BJ (cell line): ENCODE measurements at regions not wholly inside any gene's neighbourhood (a gene's known extent, or its start where the extent isn't known, plus 50 kb on each side); places are given as distances from the start of the nearest gene placed in this dataset.

Experiments used
- CTCF ChIA-PET: fragments of 350-600 bp; formaldehyde crosslinking; extraction: SDS; loops from one replicate; lab custom pipeline; 2021; ENCODE audit warnings: antibody characterized with exemption, inconsistent platforms; lab: Yijun Ruan, JAX
- POLR2A ChIA-PET: fragments of 300-600 bp; sonication (Branson Sonifier 250); formaldehyde crosslinking; extraction: SDS; loops from one replicate; lab custom pipeline; 2021; ENCODE audit warnings: antibody characterized with exemption; lab: Charles Lee
- DNase-seq: peaks from one replicate; pipeline ENCODE4 v3.0.0-alpha.2; 2011; ENCODE audit warnings: low read depth
- H3K27me3 ChIP-seq: 2 replicates; pipeline ENCODE4 v1.6.0; 2011; ENCODE audit warnings: low read length; ENCODE audit not compliant: control insufficient read depth, insufficient read depth
- H3K36me3 ChIP-seq: 2 replicates; pipeline ENCODE4 v1.5.1; 2011; ENCODE audit warnings: low read length; ENCODE audit not compliant: control insufficient read depth, insufficient read depth
- H3K4me3 ChIP-seq: 2 replicates; pipeline ENCODE4 v1.5.1; 2011; ENCODE audit warnings: low read depth, mild to moderate bottlenecking, control low read depth, low read length
- TF ChIP-seq, protein P1 (sequence below): IDR thresholded peaks from 2 replicates; pipeline ENCODE4 v1.5.1; 2011; ENCODE audit warnings: low read depth, mild to moderate bottlenecking, control low read depth, inconsistent platforms, low read length, moderate library complexity; ENCODE audit not compliant: insufficient read depth

DNA sequence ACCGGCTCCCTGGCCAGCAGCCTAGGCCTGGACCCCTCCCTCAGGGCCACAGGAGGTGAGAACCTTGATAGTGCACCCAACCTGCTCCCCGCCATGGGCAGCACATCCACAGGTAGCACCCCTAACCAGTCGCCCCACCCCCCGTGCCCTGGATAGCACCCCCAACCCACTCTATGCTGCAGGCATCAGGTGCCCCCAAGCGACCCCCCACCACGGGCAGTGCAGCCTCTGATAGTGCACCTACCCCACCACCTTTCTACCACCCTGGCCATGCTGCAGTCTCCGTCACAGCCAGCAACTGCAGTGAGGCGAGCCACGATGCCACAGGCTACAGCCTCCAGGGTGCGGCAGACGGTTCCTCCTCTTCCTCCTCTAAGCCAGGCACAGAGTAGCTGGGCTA is 55.6 kb downstream of the SOWAHC start:
- TF ChIP-seq, protein P1, sequence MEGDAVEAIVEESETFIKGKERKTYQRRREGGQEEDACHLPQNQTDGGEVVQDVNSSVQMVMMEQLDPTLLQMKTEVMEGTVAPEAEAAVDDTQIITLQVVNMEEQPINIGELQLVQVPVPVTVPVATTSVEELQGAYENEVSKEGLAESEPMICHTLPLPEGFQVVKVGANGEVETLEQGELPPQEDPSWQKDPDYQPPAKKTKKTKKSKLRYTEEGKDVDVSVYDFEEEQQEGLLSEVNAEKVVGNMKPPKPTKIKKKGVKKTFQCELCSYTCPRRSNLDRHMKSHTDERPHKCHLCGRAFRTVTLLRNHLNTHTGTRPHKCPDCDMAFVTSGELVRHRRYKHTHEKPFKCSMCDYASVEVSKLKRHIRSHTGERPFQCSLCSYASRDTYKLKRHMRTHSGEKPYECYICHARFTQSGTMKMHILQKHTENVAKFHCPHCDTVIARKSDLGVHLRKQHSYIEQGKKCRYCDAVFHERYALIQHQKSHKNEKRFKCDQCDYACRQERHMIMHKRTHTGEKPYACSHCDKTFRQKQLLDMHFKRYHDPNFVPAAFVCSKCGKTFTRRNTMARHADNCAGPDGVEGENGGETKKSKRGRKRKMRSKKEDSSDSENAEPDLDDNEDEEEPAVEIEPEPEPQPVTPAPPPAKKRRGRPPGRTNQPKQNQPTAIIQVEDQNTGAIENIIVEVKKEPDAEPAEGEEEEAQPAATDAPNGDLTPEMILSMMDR, result no peak
- ChIA-PET CTCF (no interaction called here), POLR2A (no interaction called here)
- no peak overlapping the region for H3K4me3 ChIP-seq
- H3K27me3 ChIP-seq, result peaks cover 8% of the 10 kb centered on the region; the same call in 1 of the 2 replicates
- no peak for DNase-seq
- no peaks in the 10 kb centered on the region for H3K36me3 ChIP-seq

DNA sequence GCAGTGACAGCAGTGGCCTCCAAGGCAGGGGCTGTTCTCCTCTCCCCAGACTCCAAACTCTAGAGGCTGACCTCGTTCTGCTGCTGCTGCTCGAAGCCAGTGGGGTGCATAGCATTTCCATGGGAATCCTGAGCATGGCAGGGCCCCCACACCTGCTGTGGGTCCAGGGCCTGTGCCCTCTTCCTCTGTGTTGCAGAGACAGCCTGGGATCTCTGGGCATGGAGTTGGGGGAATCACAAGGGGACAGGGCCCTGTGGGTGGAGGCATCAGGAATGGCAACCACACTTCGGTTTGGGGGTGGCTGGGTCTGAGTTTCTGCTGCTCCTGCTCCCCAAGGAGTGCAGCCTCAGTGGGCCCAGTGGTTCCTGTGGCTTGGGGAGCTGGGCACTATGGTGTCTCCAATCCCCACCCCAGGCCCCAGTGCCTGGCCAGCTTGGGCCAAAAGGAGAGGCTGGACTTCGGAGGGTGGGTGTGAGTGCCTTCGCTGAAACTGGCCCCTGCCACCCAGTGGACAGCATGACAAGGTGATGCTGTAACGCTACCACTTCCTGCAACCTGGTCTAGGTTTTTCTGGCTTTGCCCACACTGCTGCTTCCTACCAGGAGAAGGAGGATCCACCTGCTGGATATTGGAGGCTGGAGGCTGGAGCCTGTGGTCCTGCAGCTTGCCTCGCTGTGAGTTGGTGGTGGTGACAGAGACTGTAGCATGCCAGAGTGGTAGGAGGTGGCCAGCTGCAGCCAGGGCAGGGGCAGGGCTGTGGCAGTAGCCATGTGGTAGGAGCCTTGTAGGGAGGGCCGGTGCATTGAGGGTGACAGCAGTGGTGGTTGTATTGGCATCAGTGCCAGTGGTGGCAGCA is 56.6 kb downstream of the SOWAHC start:
- TF ChIP-seq, protein P1, result no peak
- Histone ChIP-seq H3K4me3 (no peak overlapping the region), H3K27me3 (peaks cover 8% of the 10 kb centered on the region), H3K36me3 (no peaks in the 10 kb centered on the region)
- DNase-seq, result no peak
- ChIA-PET POLR2A (no interaction called here), CTCF (no interaction called here)

DNA sequence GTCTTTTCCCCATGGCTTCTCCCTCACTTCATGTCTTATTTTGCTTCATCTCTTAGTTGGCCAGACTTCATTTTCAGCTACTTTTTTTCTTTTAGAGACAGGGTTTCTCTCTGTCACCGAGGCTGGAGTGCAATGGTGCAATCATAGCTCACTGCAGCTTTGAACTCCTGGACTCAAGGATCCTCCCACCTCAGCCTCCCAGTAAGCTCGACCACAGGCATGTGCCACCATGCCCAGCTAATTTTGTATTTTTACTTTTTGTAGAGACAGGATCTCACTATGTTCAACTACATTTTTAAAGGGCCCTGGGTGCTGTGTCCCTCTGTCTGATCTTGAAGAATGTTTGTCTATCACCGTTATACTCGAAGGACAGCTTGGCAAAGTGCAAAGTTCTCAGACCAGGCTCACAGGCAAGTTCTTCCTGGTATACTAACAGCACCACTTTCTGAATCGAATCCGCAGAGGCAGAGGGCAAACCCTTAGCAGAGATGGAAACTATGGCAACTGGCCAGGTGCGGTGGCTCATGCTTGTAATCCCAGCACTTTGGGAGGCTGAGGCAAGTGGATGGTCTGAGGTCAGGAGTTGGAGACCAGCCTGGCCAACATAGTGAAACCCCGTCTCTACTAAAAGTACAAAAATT is 60.9 kb downstream of the SOWAHC start:
- no peaks in the 10 kb centered on the region for H3K36me3 ChIP-seq
- ChIA-PET POLR2A (no interaction called here), CTCF (interaction anchor here (1.0 kb wide), 1 partner anchor 9 kb away, joined by 3 read pairs; no protein-coding TSS in a partner anchor)
- no peak for DNase-seq
- H3K27me3 ChIP-seq, result peaks cover 15% of the 10 kb centered on the region
- TF ChIP-seq, protein P1, result no peak
- H3K4me3 ChIP-seq, result no peak overlapping the region

DNA sequence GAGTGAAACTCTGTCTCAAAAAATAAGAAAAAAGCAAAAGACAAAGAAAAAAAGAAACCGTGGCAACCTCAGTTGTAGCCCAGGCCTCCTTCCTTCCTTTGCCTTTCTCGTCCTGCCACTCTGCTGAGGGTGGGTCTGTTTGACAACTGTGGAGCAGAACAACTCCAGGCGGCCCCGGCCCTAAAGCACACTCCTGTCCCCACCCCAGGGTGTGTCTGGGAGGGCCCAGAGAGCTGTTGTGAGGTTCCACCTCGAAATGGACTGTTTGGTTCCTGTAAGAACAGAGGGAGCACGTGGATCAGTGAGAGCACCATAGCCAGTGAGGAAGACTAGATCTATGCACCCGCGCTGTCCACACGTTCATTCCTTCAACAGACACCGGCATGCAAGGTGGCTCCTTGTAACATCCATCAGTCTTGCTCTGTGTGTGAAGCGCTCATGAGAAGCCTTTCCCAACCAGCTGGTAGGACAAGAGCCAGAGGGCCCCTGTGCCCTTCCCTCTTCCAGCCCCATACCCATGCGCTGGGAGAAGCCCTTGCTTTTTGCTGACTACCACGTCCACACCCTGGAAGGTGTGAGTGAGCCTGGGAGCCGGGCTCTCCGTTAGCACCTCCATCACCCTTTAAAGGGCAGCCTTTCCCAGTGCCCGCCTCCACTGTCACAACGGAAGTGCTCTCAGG is 61.6 kb downstream of the SOWAHC start:
- no peak for DNase-seq
- CTCF ChIA-PET, result interaction anchor here (1.0 kb wide), 1 partner anchor 9 kb away, joined by 3 read pairs; no protein-coding TSS in a partner anchor

More for the DNA sequence above, 61.6 kb downstream of the SOWAHC start:
- Histone ChIP-seq H3K27me3 (peaks cover 10% of the 10 kb centered on the region), H3K4me3 (no peak overlapping the region), H3K36me3 (no peaks in the 10 kb centered on the region)
- POLR2A ChIA-PET, result no interaction called here
- TF ChIP-seq, protein P1, result no peak
